Endodermal cell (in vitro differentiated cells): ENCODE measurements at regions not wholly inside any gene's neighbourhood (a gene's known extent, or its start where the extent isn't known, plus 50 kb on each side); places are given as distances from the start of the nearest gene placed in this dataset.

Experiments
- DNase-seq: peaks from one replicate; pipeline ENCODE4 v3.0.0-alpha.2; 2017
- H3K27ac ChIP-seq: 2 replicates; pipeline ENCODE4 v1.5.1; 2013; ENCODE audit warnings: mild to moderate bottlenecking, low read depth, low read length, moderate library complexity
- H3K27me3 ChIP-seq: 2 replicates; pipeline ENCODE4 v1.6.1; 2013; ENCODE audit warnings: mild to moderate bottlenecking, low read length, moderate library complexity; ENCODE audit not compliant: insufficient read depth, control insufficient read depth, poor library complexity, severe bottlenecking
- H3K36me3 ChIP-seq: 2 replicates; pipeline ENCODE4 v1.7.0; 2013; ENCODE audit warnings: mild to moderate bottlenecking, low read length, moderate library complexity; ENCODE audit not compliant: control insufficient read depth, insufficient read depth
- H3K4me1 ChIP-seq: one replicate; pipeline ENCODE4 v1.7.0; 2013; ENCODE audit warnings: low read length; ENCODE audit not compliant: control insufficient read depth, insufficient read depth
- H3K4me3 ChIP-seq: 2 replicates; pipeline ENCODE4 v1.5.1; 2013; ENCODE audit warnings: mild to moderate bottlenecking, low read length, moderate library complexity
- H3K9ac ChIP-seq: 2 replicates; pipeline ENCODE4 v1.6.1; 2013; ENCODE audit warnings: mild to moderate bottlenecking, low read length, moderate library complexity; ENCODE audit not compliant: poor library complexity, severe bottlenecking; ENCODE audit errors: extremely low read depth
- H3K9me3 ChIP-seq: 2 replicates; pipeline ENCODE4 v1.6.1; 2013; ENCODE audit warnings: mild to moderate bottlenecking, low read length, moderate library complexity; ENCODE audit not compliant: control insufficient read depth
- H3K27ac Mint-ChIP-seq: 2 replicates; pipeline ENCODE4 v1.8.0; 2020; ENCODE audit warnings: mixed read lengths
- H3K27me3 Mint-ChIP-seq: 2 replicates; pipeline ENCODE4 v1.8.0; 2021; ENCODE audit warnings: mild to moderate bottlenecking, mixed read lengths; ENCODE audit not compliant: insufficient read depth
- H3K36me3 Mint-ChIP-seq: 2 replicates; pipeline ENCODE4 v1.8.0; 2020; ENCODE audit warnings: low read depth, mixed read lengths
- H3K4me1 Mint-ChIP-seq: 2 replicates; pipeline ENCODE4 v1.8.0; 2020; ENCODE audit warnings: mixed read lengths
- H3K4me3 Mint-ChIP-seq: 2 replicates; pipeline ENCODE4 v1.8.0; 2020; ENCODE audit warnings: mild to moderate bottlenecking, moderate library complexity, mixed read lengths
- H3K9me3 Mint-ChIP-seq: 2 replicates; pipeline ENCODE4 v1.8.0; 2020; ENCODE audit warnings: mild to moderate bottlenecking, mixed read lengths
- WGBS, 2 experiments: methylation state at CpG; one replicate each; pipeline versions ENCODE4 v1.1.5 to v1.1.7; 2013; ENCODE audit warnings: missing lambda C conversion rate in 2 of 2, mixed read lengths in 1 of 2; ENCODE audit not compliant: insufficient coverage in 1 of 2, insufficient read length in 1 of 2; 5-methylcytosine and 5-hydroxymethylcytosine counted together
- TF ChIP-seq, protein P1 (sequence below): fragments of 200-600 bp; sonication (generic); conservative IDR thresholded peaks from 2 replicates; pipeline ENCODE4 v1.5.0; 2021; ENCODE audit warnings: antibody characterized with exemption, mild to moderate bottlenecking

DNA sequence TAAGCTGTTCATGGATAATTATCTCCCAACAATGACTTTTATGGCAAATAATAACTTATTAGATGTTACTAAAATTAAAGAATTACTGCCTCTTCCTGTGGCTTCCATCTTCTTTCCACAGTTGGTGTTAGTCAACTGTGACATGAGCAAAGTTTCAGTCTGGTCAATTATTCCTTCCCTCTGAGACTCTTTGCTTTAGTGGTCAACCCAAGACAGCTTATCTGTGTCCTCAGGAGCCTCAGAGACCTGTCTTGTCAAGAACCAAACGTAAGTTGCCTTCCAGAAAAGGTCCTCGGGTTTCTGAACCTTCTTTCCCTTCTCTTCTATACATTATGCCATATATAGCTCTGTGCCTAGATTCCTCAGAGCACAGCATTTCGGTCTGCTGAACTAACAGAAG, 263.2 kb upstream of the ZP4 start:
- no peak overlapping the region for H3K4me3 Mint-ChIP-seq
- H3K9me3 Mint-ChIP-seq = no peaks in the 10 kb centered on the region

DNA sequence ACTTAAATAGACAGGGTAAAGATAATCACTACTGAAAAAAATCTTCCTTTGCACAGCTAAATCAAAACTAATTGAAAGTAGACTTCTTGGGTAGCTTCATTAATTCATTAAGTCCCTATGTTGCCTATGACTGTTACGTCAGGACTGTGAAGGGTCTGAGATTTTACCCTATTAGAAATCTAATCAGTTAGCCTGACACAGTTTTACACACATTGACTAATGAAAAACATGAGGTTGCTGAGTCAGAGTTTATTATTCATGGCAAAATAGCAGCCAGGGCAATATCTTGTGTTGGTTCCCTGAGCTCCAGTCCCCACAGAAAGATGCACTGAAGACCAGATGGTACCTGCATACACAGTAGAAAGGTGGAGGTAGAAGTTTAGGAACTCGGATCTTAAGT, 262.5 kb upstream of the ZP4 start:
- Histone ChIP-seq H3K27me3 (no peaks in the 10 kb centered on the region), H3K4me1 (no peaks in the 10 kb centered on the region), H3K36me3 (no peaks in the 10 kb centered on the region), H3K4me3 (no peak overlapping the region), H3K9ac (no peak overlapping the region), H3K27ac (no peak overlapping the region), H3K9me3 (no peaks in the 10 kb centered on the region)
- no peak for DNase-seq
- TF ChIP-seq, protein P1, sequence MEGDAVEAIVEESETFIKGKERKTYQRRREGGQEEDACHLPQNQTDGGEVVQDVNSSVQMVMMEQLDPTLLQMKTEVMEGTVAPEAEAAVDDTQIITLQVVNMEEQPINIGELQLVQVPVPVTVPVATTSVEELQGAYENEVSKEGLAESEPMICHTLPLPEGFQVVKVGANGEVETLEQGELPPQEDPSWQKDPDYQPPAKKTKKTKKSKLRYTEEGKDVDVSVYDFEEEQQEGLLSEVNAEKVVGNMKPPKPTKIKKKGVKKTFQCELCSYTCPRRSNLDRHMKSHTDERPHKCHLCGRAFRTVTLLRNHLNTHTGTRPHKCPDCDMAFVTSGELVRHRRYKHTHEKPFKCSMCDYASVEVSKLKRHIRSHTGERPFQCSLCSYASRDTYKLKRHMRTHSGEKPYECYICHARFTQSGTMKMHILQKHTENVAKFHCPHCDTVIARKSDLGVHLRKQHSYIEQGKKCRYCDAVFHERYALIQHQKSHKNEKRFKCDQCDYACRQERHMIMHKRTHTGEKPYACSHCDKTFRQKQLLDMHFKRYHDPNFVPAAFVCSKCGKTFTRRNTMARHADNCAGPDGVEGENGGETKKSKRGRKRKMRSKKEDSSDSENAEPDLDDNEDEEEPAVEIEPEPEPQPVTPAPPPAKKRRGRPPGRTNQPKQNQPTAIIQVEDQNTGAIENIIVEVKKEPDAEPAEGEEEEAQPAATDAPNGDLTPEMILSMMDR = no peak
- H3K4me1 Mint-ChIP-seq = no peaks in the 10 kb centered on the region
- no peak overlapping the region for H3K4me3 Mint-ChIP-seq
- no peaks in the 10 kb centered on the region for H3K9me3 Mint-ChIP-seq
- no peaks in the 10 kb centered on the region for H3K27me3 Mint-ChIP-seq
- WGBS, 2 experiments = 89 to 94% methylated on average over 1 of the region's 2 CpGs
- no peaks in the 10 kb centered on the region for H3K36me3 Mint-ChIP-seq
- H3K27ac Mint-ChIP-seq = no peak overlapping the region

More for the DNA sequence above, 263.2 kb upstream of the ZP4 start:
- Histone ChIP-seq H3K4me3 (no peak overlapping the region), H3K4me1 (no peaks in the 10 kb centered on the region), H3K27me3 (no peaks in the 10 kb centered on the region), H3K9ac (no peak overlapping the region), H3K9me3 (no peaks in the 10 kb centered on the region), H3K27ac (no peak overlapping the region), H3K36me3 (no peaks in the 10 kb centered on the region)
- Mint-ChIP-seq H3K4me1 (no peaks in the 10 kb centered on the region), H3K27me3 (no peaks in the 10 kb centered on the region), H3K36me3 (no peaks in the 10 kb centered on the region), H3K27ac (no peak overlapping the region)
- DNase-seq = no peak
- TF ChIP-seq, protein P1 = no peak
- 84% methylated on average over 3 of the region's 3 CpGs; no CpG with 5 or more reads in 1 of the 2 experiments for WGBS, 2 experiments

DNA sequence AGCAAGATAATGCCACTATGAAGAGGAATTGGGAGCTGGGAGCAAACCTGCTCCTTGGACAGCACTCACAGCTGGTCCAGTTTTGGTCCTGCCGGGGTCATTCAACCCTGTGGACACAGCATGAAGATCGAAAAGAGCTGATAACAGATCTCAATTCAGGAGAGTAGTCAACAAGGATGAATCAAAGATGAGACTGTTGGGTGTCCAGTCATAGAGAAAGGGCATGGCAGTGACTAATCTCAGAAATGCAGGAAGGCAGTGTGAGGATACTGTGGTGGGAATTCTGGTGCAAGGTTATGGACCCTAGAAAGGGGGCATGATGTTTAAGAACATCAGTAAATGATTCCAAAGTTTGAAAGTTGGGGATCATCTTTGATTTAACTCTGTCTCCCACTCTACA, 261.4 kb upstream of the ZP4 start:
- TF ChIP-seq, protein P1 = no peak
- H3K27ac Mint-ChIP-seq = no peak overlapping the region
- no peaks in the 10 kb centered on the region for H3K27me3 ChIP-seq
- no peaks in the 10 kb centered on the region for H3K4me1 Mint-ChIP-seq
- no peaks in the 10 kb centered on the region for H3K36me3 Mint-ChIP-seq
- H3K9ac ChIP-seq = no peak overlapping the region
- H3K4me3 Mint-ChIP-seq = no peak overlapping the region
- no peaks in the 10 kb centered on the region for H3K36me3 ChIP-seq
- H3K4me1 ChIP-seq = no peaks in the 10 kb centered on the region
- no peaks in the 10 kb centered on the region for H3K9me3 Mint-ChIP-seq
- H3K27me3 Mint-ChIP-seq = no peaks in the 10 kb centered on the region
- no peak for DNase-seq
- 91% methylated on average over 2 of the region's 2 CpGs for WGBS, 2 experiments
- no peak overlapping the region for H3K27ac ChIP-seq
- H3K4me3 ChIP-seq = no peak overlapping the region
- H3K9me3 ChIP-seq = no peaks in the 10 kb centered on the region
